ENCODE measurements at regions not wholly inside any gene's neighbourhood (a gene's known extent, or its start where the extent isn't known, plus 50 kb on each side); places are given as distances from the start of the nearest gene placed in this dataset.

GRCh38 chr10:78620985-78621799 lies 447.6 kb upstream of the ZMIZ1 start:
- no peak for DNase-seq (ENCODE audit: low spot score)

- peak; percentile 74 for DNase-seq (ENCODE audit: low spot score)
Observed at GRCh38 chr10:78623578-78624215, 445.1 kb upstream of the ZMIZ1 start.

DNA sequence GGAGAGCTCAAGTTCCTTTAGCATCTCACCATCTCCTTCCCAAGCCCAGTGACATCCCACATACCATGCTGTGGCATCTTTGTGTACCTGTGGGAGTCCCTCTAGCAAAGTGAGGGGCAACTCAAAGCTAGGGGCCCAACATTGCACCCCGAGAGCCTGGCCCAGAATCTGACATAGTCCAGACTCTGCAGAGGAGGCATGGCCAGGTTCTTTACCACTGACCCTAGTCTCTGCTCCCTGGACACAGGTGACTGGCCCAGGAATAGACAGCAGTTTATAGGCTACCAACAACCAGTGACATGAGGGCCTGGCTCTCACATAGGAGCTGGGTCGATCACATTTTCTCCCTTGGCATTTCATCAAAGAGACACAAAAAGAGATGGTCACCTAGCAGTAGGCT lies 444.0 kb upstream of the ZMIZ1 start:
- DNase-seq (ENCODE audit: low spot score) = no peak

DNA sequence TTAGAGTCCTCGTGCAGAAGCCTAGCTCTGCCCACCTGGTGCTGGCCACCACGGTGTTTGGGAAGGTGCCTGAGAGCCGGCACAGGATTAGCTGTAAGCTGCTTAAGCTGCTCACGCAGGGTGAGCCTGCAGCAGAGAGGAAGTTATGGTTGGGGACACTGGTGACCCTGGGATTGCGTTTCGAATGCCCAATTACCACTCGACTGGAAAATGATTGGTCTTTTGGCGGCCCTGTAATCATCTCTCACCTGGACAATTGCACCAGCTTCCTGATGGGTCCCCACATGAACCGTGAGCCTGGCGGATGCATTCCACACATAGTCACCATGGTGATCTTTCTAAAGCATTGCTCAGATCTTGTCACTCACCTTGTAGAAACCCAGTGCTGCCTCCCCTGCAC lies 442.3 kb upstream of the ZMIZ1 start:
- DNase-seq (ENCODE audit: low spot score) = no peak

DNA sequence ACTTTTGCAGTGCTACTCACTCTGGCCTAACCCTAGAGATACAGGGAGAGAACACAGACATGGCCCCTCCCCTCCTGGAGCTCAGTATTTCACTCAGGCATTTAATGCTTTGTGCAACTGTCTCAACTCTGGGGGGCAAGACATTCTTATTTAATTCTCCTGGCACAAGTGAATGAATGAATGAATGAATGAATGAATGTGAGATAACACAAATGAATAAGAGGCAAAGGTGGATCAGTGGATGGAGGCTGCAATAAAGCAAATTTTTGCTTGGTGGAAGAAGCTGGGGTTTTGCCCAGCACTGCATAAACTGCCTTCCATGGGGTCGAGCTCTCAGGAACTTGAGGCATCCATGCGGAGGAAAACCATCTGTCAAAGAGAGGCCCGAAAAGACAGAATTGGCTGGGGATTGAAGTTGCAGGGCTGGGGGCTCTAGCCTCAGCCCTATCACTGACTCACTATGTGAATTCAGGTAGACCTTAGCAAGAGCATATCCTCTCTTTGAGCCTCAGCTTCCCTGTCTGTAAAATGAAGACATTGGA lies 441.4 kb upstream of the ZMIZ1 start:
- DNase-seq (ENCODE audit: low spot score) = no peak

- DNase-seq (ENCODE audit: low spot score) = no peak
Observed at GRCh38 chr10:78628976-78629375, 439.8 kb upstream of the ZMIZ1 start.

- DNase-seq (ENCODE audit: low spot score) = no peak
Observed at GRCh38 chr10:78629773-78630172, 439.0 kb upstream of the ZMIZ1 start.

GRCh38 chr10:78630944-78631838 lies 437.6 kb upstream of the ZMIZ1 start:
- DNase-seq (ENCODE audit: low spot score) = peak; percentile 19

GRCh38 chr10:78634389-78634815 lies 434.4 kb upstream of the ZMIZ1 start:
- peak; percentile 66 for DNase-seq (ENCODE audit: low spot score)

DNA sequence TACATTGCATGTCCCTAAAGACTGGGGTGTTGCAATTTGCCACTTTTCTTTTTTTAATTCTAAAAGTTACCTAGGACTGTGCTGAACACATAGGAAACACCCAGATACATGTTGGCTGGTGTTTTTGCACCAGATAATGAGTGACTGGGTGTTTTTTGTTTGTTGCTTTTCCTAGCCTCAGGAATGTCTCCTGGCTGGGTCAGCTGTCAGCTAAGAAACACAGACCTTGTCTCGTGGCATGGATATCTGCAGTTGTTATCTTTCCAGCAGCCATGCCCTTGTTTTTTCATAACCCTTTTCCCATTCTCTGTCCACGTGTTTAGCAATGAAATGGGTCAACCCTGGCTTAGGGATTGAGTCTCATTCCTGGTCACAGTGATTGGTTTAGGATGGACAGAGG lies 433.9 kb upstream of the ZMIZ1 start:
- peak; percentile 33 for DNase-seq (ENCODE audit: low spot score)

DNA sequence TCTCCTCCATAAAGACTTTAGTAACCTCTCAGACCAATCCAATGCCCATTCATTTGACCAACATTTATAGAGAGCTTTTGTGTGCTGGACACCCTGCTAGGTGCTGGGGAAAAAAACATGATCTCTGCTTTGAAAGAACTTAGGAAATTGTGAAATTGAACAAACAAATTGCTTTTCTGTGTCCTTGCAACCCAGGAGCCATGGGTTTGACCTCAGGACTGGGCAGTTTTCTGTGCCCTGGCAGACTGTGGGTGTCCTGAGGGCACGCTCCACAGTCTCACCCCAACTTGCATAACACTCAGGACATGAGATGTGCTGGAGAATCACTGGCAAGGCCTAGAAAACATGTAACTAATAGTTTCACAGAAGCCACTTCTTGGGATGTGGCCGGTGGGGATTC lies 429.1 kb upstream of the ZMIZ1 start:
- DNase-seq (ENCODE audit: low spot score) = no peak

GRCh38 chr10:78640796-78641636 lies 427.8 kb upstream of the ZMIZ1 start:
- no peak for DNase-seq (ENCODE audit: low spot score)

DNA sequence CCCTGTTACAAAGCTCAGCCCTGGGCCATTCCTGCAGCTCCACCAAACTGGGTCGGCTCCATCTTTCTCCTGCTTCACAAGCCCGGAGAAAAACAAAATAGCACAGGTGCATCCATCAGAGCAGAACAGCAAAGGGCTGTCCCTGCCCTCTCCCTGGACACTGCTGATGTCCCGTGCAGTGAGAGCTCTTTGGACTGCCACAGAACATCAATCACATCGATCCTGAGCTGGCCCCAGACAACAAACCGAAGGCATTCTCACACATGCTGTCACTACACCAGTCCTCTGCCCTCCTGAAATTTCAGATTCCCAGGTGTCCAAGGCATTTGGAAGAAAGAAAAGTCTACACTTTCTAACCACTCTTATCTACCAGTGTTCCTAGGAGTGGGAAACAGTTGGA lies 427.1 kb upstream of the ZMIZ1 start:
- no peak for DNase-seq (ENCODE audit: low spot score)

- no peak for DNase-seq (ENCODE audit: low spot score)
Observed at GRCh38 chr10:78642269-78642816, 426.4 kb upstream of the ZMIZ1 start.

DNA sequence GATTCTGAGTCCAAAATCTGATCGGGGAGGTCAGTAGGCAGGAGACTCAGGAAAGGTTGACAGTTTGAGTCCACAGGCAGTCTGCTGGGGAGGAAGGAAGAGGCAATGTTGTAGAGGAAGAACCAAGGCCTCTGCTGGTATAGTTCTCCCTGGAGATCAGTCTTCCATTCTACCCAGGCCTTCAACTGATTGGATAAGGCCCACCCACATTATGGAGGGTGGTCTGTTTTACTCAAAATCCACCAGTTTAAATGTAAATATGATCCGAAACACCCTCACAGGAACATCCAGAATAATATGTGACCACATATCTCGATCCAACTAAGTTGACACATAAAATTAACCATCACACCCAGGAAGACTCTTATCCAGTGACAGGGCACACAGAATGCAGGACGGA lies 425.3 kb upstream of the ZMIZ1 start:
- DNase-seq (ENCODE audit: low spot score) = no peak

DNA sequence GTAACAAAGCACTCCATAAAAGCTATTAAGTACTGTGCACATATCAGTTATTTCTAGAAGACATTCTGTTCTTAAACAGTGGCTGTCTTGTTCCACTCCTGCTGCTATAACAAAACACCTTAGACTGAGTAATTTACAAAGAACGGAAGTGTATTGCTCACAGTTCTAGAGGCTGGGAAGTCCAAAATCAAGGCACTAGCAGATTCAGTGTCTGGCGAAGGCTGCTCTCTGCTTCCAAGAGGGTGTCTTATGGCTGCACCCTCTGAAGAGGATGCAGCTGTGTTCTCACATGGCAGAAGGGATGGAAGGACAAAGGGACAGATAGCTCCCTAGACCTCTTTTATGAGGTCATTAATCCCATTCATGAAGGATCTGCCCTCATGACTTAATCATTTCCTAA lies 424.2 kb upstream of the ZMIZ1 start:
- DNase-seq (ENCODE audit: low spot score) = no peak

- no peak for DNase-seq (ENCODE audit: low spot score)
Observed at GRCh38 chr10:78645169-78645686, 423.5 kb upstream of the ZMIZ1 start.

DNA sequence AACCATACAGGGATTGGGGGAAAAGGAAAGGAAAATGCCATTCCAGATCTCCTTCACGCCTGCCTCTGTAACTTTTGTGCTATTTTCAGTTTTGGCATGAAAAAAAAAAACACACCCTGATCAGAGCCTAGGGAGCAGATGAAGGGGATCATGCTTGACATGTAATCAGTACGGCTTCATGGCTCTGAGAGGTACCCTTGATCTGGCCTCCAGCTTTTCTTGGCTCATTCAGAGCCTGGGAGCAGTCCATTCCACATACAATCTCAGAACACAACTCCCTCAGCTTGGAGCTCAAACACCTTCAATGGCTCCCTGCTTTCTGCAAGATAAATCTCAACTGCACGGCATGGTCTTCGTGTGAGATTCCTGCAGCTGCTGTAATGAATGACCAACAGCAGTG lies 422.8 kb upstream of the ZMIZ1 start:
- no peak for DNase-seq (ENCODE audit: low spot score)

- peak; percentile 55 for DNase-seq (ENCODE audit: low spot score)
Observed at GRCh38 chr10:78648256-78648860, 420.4 kb upstream of the ZMIZ1 start.

DNA sequence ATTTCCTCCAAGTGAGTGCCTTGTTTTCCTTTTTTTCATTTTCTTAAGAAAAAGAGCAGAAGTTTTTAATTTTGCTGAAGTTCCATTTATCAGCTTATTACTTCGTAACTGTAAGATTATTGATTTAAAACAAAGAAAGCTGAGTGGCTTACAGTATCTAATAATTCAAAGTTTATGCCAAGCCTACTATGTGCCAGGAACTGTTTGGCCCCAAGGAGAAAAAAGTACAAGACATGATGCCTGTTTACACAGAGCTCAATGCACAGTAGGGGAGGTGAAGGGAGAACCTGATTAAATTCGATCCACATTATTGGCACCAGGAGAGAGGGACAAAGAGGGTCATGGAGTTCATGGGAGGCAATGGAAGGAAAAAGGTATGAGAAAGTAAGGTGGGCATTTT lies 419.3 kb upstream of the ZMIZ1 start:
- DNase-seq (ENCODE audit: low spot score) = no peak

Measured in AG08395 (cell line).